Mesodermal cell (in vitro differentiated cells): ENCODE measurements at regions not wholly inside any gene's neighbourhood (a gene's known extent, or its start where the extent isn't known, plus 50 kb on each side); places are given as distances from the start of the nearest gene placed in this dataset.

Experiments used
- H3K27ac ChIP-seq: 2 replicates; pipeline ENCODE4 v1.7.0; 2013; ENCODE audit warnings: mild to moderate bottlenecking, low read depth, low read length, moderate library complexity; ENCODE audit not compliant: severe bottlenecking
- H3K36me3 ChIP-seq: 2 replicates; pipeline ENCODE4 v1.7.1; 2013; ENCODE audit warnings: mild to moderate bottlenecking, low read length, moderate library complexity; ENCODE audit not compliant: control insufficient read depth, insufficient read depth
- H3K4me1 ChIP-seq: one replicate; pipeline ENCODE4 v1.7.1; 2013; ENCODE audit warnings: mild to moderate bottlenecking, low read length; ENCODE audit not compliant: insufficient read depth, control insufficient read depth, poor library complexity, severe bottlenecking
- H3K4me3 ChIP-seq: 2 replicates; pipeline ENCODE4 v1.7.0; 2013; ENCODE audit warnings: low read length, control low read depth, mild to moderate bottlenecking; ENCODE audit not compliant: insufficient read depth, poor library complexity, severe bottlenecking; ENCODE audit errors: extremely low read depth
- H3K9me3 ChIP-seq: 2 replicates; pipeline ENCODE4 v1.7.1; 2013; ENCODE audit warnings: mild to moderate bottlenecking, low read length, moderate library complexity; ENCODE audit not compliant: control insufficient read depth
- WGBS, 2 experiments: methylation state at CpG; one replicate each; pipeline ENCODE4 v1.1.5; 2013; ENCODE audit warnings: missing lambda C conversion rate in 2 of 2; ENCODE audit not compliant: insufficient coverage in 2 of 2; 5-methylcytosine and 5-hydroxymethylcytosine counted together

DNA sequence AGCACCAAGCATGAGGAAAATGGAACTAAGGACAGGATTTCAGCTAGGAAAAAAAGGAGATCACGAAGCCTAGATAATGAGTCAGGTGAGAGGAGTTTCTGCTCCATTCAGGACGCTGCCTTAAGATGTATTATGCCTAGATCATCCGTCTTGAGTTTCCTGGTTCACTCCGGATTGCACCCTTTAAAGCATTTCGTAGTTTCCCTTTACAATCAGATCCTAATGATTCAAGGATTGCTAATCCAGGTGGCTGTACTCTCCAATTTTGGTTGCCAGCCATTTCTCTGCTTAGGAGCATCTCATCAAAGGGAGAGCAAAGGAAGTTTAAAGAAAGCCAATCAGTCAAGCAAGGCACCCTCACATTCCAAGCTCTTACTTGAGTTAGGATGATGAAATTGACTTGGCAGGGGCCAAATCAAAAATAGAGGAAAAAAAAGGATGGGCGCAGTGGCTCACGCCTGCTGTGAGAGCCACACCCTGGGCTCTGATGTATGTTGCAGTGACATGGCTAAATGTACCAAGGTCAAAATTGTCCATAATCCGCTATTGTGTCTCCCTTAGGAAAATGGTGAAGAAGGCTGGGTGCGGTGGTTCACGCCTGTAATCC, 156.9 kb upstream of the SOD1 start:
- Histone ChIP-seq H3K4me1 (no peaks in the 10 kb centered on the region), H3K9me3 (no peaks in the 10 kb centered on the region), H3K36me3 (no peaks in the 10 kb centered on the region), H3K27ac (no peak overlapping the region), H3K4me3 (no peak overlapping the region)
- 87 to 98% methylated on average over 9 to 10 of the region's 10 CpGs for WGBS, 2 experiments

DNA sequence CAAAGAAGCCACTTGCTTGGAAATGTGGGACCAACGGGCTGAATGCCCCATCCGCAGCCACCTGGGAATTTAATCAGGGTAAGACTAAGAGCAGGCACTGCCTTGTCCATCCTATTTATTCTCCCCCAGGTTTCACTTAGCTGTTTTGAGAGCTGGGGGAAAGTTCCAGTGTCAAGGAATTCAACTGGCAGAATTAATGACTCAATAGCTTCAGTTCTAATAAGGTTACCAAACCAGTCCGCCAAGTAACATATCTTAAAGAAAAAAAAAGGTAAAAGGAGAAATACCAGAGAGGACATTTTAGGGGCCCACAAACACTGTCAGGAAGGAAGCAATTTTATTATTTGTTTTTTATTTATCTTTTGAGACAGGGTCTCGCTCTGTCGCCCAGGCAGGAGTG, 157.6 kb upstream of the SOD1 start:
- Histone ChIP-seq H3K4me3 (no peak overlapping the region), H3K4me1 (no peaks in the 10 kb centered on the region), H3K9me3 (no peaks in the 10 kb centered on the region), H3K36me3 (no peaks in the 10 kb centered on the region), H3K27ac (no peak overlapping the region)
- WGBS, 2 experiments = 97 to 100% methylated on average over 4 to 5 of the region's 5 CpGs

DNA sequence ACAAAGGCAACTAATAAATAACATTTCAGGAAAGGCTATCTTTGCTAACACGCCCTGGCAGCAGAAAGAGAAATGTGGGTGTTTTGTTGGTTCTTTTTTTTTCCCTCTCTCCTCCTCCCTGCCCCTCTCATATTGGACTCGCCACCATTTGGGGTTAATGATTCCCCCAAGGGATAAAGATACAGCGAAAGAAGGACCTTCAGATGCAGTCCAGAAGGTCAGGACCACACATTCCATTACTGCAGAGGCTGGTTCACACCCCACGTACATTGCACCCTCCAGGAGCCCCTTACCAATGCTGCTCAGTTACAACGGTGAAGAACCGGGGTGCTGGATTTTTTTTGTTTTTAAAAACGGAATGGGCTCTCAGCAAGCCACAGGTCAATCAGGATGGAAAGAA, 156.9 kb upstream of the TIAM1 start:
- no peak overlapping the region for H3K4me3 ChIP-seq
- H3K4me1 ChIP-seq = no peaks in the 10 kb centered on the region
- H3K27ac ChIP-seq = no peak overlapping the region
- H3K9me3 ChIP-seq = no peaks in the 10 kb centered on the region
- WGBS, 2 experiments = 83 to 100% methylated on average over 2 to 3 of the region's 7 CpGs
- H3K36me3 ChIP-seq = no peaks in the 10 kb centered on the region

DNA sequence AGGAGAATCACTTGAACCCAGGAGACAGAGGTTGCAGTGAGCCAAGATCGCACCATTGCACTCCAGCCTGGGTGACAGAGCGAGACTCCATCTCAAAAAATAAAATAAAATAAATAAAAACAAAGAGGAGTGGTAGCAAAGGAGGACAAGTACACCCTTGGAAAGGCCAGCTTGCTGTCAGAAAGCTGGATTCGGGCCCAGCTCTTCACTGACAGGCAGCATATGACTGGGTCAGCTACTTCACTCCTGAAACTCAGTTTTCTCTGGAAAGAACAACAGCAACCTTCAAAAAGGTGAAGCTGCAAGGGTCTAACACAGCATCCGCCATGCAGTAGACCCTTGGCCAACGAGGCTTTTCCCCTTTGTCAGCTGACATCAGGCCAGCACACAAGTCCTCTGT, 156.0 kb upstream of the TIAM1 start:
- Histone ChIP-seq H3K36me3 (no peaks in the 10 kb centered on the region), H3K27ac (no peak overlapping the region), H3K4me1 (no peaks in the 10 kb centered on the region), H3K4me3 (no peak overlapping the region), H3K9me3 (no peaks in the 10 kb centered on the region)
- 92 to 95% methylated on average over 3 of the region's 5 CpGs for WGBS, 2 experiments

DNA sequence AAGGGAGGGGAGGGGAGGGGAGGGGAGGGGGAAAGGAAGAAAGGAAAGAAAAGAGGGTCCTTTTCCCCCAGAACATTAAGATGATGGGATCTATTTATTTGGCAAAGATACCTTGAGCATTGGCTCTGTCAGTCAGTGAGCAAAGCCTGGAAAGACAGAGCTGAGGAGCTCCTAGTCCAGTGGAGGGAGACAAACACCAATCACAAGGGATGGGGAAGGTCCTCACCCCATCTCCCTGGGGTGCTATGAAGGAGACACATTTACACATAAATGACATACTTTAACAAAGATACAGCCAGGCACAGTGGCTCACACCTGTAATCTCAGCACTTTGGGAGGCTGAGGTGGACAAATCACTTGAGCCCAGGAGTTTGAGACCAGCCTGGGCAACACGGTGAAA, 154.9 kb upstream of the TIAM1 start:
- H3K27ac ChIP-seq = no peak overlapping the region
- H3K36me3 ChIP-seq = no peaks in the 10 kb centered on the region
- no peaks in the 10 kb centered on the region for H3K9me3 ChIP-seq
- H3K4me1 ChIP-seq = no peaks in the 10 kb centered on the region
- H3K4me3 ChIP-seq = no peak overlapping the region
- 91% methylated on average over 1 of the region's 1 CpG; no CpG with 5 or more reads in 1 of the 2 experiments for WGBS, 2 experiments

DNA sequence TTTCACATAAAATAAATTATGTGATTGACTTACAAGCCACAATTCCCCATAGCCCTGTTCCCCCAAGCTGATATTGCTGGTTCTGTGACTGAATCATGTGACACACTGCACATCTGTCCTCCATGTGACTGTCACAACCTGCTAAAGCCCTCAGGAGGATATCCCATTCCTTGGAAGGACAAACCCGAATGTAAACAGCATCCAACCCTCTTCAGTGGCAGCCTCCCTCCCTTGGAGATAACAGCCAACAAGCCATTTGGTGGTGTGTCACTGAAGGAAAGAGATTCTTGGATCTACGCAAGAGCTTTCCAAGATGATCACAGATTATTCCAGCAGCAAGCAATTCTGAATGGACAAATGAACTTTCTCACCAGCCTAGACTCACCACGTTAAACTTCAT, 153.9 kb upstream of the TIAM1 start:
- WGBS, 2 experiments = 89% methylated on average over 2 of the region's 3 CpGs; no CpG with 5 or more reads in 1 of the 2 experiments
- Histone ChIP-seq H3K27ac (no peak overlapping the region), H3K4me3 (no peak overlapping the region), H3K9me3 (no peaks in the 10 kb centered on the region), H3K4me1 (no peaks in the 10 kb centered on the region), H3K36me3 (no peaks in the 10 kb centered on the region)

DNA sequence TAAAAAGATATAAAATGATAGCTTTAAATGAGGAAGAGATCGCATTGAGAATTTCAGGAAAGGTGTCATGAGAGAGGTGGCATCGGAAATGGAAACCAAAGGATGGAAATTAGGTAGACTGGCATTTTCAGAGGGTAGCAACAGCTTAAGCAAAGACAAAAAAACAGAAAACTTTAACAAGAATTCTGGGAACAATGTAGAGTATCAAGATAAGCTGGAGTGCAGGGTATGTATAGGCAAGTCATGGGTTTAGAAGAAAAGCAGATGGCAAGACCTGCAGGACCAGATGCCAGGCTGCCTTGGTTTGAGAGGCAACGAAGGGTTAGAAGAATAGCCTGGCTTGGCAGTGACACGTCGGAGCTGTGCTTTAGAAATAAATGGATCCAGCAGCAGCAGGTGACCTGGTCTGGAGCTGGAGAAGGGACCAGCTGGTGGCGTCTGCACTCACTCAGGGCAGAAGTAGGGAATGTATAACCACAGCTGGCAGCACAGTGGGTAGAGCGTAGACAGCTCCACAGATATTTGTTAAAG, 149.4 kb upstream of the TIAM1 start:
- Histone ChIP-seq H3K36me3 (no peaks in the 10 kb centered on the region), H3K4me1 (no peaks in the 10 kb centered on the region), H3K4me3 (no peak overlapping the region), H3K27ac (no peak overlapping the region), H3K9me3 (peaks cover 8% of the 10 kb centered on the region)
- WGBS, 2 experiments = 95 to 98% methylated on average over 7 of the region's 7 CpGs

DNA sequence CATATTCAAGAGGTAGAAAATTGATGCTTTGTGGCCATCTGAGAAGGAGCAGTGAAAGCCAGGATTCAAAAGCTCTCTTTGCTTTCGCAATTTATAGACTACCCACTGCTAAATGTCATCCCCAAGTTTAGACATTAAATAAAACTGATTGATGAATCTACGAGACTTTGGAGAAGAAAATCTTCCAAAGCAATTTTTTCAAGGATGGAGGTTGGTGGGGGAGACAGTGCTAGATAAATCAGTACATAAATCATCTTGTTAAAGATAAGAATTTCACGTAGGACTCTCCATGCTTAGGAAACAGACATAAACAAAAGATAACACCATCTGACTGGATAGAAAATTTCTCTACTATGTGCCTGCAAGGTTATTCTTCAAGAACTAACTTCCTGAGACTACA, 147.6 kb upstream of the TIAM1 start:
- no peaks in the 10 kb centered on the region for H3K36me3 ChIP-seq
- H3K4me3 ChIP-seq = no peak overlapping the region
- WGBS, 2 experiments = no CpG with 5 or more reads among the region's 3 CpGs
- no peak overlapping the region for H3K27ac ChIP-seq
- no peaks in the 10 kb centered on the region for H3K4me1 ChIP-seq
- peaks cover 8% of the 10 kb centered on the region for H3K9me3 ChIP-seq

DNA sequence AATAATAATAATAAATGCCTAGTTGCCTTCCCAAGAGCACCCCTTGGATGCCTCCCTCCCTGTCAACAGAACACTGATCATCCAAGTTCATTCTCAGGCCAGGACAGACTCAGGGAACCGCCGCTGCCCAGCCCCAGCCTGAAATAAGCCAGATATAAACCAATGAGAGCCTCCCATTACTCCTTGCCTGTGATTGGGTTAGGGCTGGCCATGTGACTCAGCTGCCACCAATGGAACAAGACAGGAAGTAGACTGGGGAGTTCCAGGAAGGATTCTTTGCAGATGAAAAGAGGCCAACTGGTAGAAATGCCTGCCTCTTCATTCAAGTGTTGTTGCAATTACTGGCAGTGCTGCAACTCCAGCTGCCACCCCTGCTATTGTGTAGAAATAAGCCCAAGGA, 146.4 kb upstream of the TIAM1 start:
- Histone ChIP-seq H3K27ac (no peak overlapping the region), H3K9me3 (peaks cover 16% of the 10 kb centered on the region), H3K4me1 (no peaks in the 10 kb centered on the region), H3K4me3 (no peak overlapping the region), H3K36me3 (no peaks in the 10 kb centered on the region)
- WGBS, 2 experiments = 100% methylated on average over 2 of the region's 2 CpGs; no CpG with 5 or more reads in 1 of the 2 experiments

DNA sequence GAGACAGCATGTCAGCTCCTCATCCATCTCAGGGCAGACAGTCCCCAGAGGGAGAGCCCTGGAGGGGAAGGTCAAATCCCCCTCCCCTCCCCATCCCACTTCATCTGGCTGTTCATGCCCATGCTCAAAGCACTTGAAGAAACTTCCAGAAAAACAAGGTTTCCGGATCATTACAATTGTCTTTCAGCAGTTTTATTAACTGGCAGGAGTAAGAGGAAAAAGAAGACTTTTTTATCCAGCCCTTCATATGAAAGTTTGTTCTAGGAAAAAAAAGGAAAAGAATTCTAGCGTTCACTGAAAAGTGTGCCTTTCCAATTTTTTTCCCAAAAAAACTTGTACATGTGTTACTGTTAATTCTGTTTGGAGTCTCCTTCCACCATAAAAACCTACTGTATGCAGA, 145.7 kb upstream of the TIAM1 start:
- H3K9me3 ChIP-seq = peaks cover 16% of the 10 kb centered on the region
- H3K4me1 ChIP-seq = no peaks in the 10 kb centered on the region
- no peak overlapping the region for H3K27ac ChIP-seq
- 100% methylated on average over 1 of the region's 2 CpGs; no CpG with 5 or more reads in 1 of the 2 experiments for WGBS, 2 experiments
- no peak overlapping the region for H3K4me3 ChIP-seq
- H3K36me3 ChIP-seq = no peaks in the 10 kb centered on the region

DNA sequence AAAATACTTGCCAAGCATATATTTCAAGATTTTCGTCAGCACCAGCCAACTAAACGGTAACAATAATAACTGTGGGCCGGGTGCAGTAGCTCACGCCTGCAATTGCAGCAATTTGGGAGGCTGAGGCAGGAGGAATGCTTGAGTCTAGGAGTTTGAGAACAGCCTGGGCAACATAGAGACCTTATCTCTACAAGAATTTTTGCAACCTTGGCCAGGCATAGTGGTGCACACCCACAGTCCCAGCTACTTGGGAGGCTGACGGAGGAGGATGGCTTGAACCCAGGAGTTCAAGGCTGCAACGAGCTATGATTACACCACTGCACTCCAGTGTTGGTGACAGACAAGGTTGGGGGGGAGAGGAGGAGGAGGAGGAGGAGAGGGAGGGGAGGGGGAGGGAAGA, 145.0 kb upstream of the TIAM1 start:
- H3K36me3 ChIP-seq = no peaks in the 10 kb centered on the region
- no peak overlapping the region for H3K4me3 ChIP-seq
- peaks cover 16% of the 10 kb centered on the region for H3K9me3 ChIP-seq
- H3K4me1 ChIP-seq = no peaks in the 10 kb centered on the region
- no peak overlapping the region for H3K27ac ChIP-seq
- 94 to 100% methylated on average over 2 to 3 of the region's 6 CpGs for WGBS, 2 experiments
